ENCODE measurements at regions not wholly inside any gene's neighbourhood (a gene's known extent, or its start where the extent isn't known, plus 50 kb on each side); places are given as distances from the start of the nearest gene placed in this dataset.

DNA sequence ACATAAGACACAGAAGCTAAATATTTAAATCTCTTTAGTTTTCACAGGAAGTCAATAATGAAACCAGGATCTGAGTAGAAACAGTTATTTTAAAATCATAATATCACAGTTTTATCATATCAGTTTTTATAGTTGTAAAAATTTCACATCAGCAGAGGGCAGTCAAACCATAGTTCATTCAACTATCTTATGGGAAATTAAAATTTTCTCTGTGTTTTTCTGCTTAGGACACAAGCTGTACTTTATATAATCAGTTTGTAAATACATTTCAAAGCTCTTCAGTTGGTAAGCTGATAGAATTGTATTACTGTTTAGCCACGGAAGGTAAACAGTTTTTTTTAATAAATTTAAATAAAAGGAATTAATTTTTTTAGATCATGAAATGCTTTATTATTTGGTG is 204.8 kb upstream of the NUDT6 start:
- TF ChIP-seq, protein P1, sequence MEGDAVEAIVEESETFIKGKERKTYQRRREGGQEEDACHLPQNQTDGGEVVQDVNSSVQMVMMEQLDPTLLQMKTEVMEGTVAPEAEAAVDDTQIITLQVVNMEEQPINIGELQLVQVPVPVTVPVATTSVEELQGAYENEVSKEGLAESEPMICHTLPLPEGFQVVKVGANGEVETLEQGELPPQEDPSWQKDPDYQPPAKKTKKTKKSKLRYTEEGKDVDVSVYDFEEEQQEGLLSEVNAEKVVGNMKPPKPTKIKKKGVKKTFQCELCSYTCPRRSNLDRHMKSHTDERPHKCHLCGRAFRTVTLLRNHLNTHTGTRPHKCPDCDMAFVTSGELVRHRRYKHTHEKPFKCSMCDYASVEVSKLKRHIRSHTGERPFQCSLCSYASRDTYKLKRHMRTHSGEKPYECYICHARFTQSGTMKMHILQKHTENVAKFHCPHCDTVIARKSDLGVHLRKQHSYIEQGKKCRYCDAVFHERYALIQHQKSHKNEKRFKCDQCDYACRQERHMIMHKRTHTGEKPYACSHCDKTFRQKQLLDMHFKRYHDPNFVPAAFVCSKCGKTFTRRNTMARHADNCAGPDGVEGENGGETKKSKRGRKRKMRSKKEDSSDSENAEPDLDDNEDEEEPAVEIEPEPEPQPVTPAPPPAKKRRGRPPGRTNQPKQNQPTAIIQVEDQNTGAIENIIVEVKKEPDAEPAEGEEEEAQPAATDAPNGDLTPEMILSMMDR (conservative IDR thresholded peaks at IDR 0.05; ENCODE audit: low read length): peak; percentile 71
- TF ChIP-seq EZH2phosphoT487 (IDR thresholded peaks at IDR 0.05; ENCODE audit: borderline replicate concordance): no peak

All from Loucy (cell line).